A673 (cell line): ENCODE measurements at regions not wholly inside any gene's neighbourhood (a gene's known extent, or its start where the extent isn't known, plus 50 kb on each side); places are given as distances from the start of the nearest gene placed in this dataset.

Experiments used
- EZH2 ChIP-seq: fragments of 200-600 bp; sonication (generic); IDR thresholded peaks from 2 replicates; pipeline ENCODE4 v1.6.1; 2017; ENCODE audit warnings: borderline replicate concordance, low read depth, mild to moderate bottlenecking, mixed read lengths, antibody characterized with exemption, low read length; ENCODE audit not compliant: poor library complexity, severe bottlenecking
- TF ChIP-seq, protein P1 (sequence below): fragments of 300-800, 200-600 bp; sonication (generic); conservative IDR thresholded peaks from 2 replicates; pipeline ENCODE4 v1.5.1; 2017; ENCODE audit warnings: low read depth, mild to moderate bottlenecking, antibody characterized with exemption, low read length, moderate library complexity, mixed read lengths

DNA sequence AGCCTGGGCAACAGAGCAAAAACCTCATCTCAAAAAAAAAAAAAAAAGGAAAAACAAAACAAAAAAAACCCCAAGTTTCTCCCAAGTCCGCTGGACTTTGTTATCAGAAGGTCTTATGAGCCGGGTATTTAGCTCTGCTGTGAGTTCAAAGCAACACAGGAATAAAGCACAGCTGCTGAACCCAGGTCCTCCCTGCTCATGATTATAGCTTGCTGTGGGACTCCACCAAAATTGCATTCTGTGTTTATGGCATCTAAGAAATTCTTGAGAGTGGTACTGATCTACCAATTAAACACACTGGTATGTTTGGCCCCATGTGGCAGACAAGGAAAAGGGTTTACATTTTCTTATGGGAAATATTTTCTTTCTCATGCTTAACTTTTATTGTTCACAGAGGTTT, 93.6 kb upstream of the NEDD9 start:
- TF ChIP-seq, protein P1, sequence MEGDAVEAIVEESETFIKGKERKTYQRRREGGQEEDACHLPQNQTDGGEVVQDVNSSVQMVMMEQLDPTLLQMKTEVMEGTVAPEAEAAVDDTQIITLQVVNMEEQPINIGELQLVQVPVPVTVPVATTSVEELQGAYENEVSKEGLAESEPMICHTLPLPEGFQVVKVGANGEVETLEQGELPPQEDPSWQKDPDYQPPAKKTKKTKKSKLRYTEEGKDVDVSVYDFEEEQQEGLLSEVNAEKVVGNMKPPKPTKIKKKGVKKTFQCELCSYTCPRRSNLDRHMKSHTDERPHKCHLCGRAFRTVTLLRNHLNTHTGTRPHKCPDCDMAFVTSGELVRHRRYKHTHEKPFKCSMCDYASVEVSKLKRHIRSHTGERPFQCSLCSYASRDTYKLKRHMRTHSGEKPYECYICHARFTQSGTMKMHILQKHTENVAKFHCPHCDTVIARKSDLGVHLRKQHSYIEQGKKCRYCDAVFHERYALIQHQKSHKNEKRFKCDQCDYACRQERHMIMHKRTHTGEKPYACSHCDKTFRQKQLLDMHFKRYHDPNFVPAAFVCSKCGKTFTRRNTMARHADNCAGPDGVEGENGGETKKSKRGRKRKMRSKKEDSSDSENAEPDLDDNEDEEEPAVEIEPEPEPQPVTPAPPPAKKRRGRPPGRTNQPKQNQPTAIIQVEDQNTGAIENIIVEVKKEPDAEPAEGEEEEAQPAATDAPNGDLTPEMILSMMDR, result no peak
- TF ChIP-seq EZH2, result no peak
